Inferior parietal cortex (tissue), 1 donor: ENCODE measurements at regions not wholly inside any gene's neighbourhood (a gene's known extent, or its start where the extent isn't known, plus 50 kb on each side); places are given as distances from the start of the nearest gene placed in this dataset.
"Not testable (repeated sequence)": the region's sequence is repeated elsewhere in the genome, so short reads cannot be mapped to it uniquely, and the experiment has no call there.

ENCODE experiments used
- DNase-seq: peaks from one replicate; pipeline ENCODE4 v3.0.0-alpha.2; 2016; ENCODE audit errors: extremely low spot score

- DNase-seq = no peak
These were observed 979.1 kb upstream of the CTNND2 start for GRCh38 chr5:12883395-12883794.

- DNase-seq = no peak
These were observed 972.5 kb upstream of the CTNND2 start for GRCh38 chr5:12876541-12877298.

GRCh38 chr5:12870872-12871539 lies 966.8 kb upstream of the CTNND2 start:
- DNase-seq = no peak

- no peak for DNase-seq
These were observed 961.3 kb upstream of the CTNND2 start for GRCh38 chr5:12865529-12865928.

- no peak for DNase-seq
These were observed 957.8 kb upstream of the CTNND2 start for GRCh38 chr5:12861886-12862654.

- DNase-seq = not testable (repeated sequence)
These were observed 951.9 kb upstream of the CTNND2 start for GRCh38 chr5:12856105-12856504.

- DNase-seq = no peak
These were observed 950.1 kb upstream of the CTNND2 start for GRCh38 chr5:12854386-12854785.

GRCh38 chr5:12851761-12852160 lies 947.5 kb upstream of the CTNND2 start:
- DNase-seq = no peak

GRCh38 chr5:12848709-12849108 lies 944.5 kb upstream of the CTNND2 start:
- DNase-seq = no peak

GRCh38 chr5:12845549-12846159 lies 941.4 kb upstream of the CTNND2 start:
- no peak for DNase-seq

GRCh38 chr5:12840972-12841371 lies 936.7 kb upstream of the CTNND2 start:
- DNase-seq = no peak

- no peak for DNase-seq
These were observed 933.3 kb upstream of the CTNND2 start for GRCh38 chr5:12837592-12837991.

GRCh38 chr5:12825163-12825562 lies 920.9 kb upstream of the CTNND2 start:
- DNase-seq = no peak

GRCh38 chr5:12805165-12805698 lies 901.0 kb upstream of the CTNND2 start:
- DNase-seq = no peak

- DNase-seq = no peak
These were observed 894.9 kb upstream of the CTNND2 start for GRCh38 chr5:12799165-12799564.

- DNase-seq = no peak
These were observed 891.1 kb upstream of the CTNND2 start for GRCh38 chr5:12795333-12795663.

GRCh38 chr5:12794476-12795332 lies 890.5 kb upstream of the CTNND2 start:
- no peak for DNase-seq

GRCh38 chr5:12793373-12793772 lies 889.1 kb upstream of the CTNND2 start:
- DNase-seq = no peak

- no peak for DNase-seq
These were observed 876.3 kb upstream of the CTNND2 start for GRCh38 chr5:12780536-12780935.

GRCh38 chr5:12777342-12777741 lies 873.1 kb upstream of the CTNND2 start:
- no peak for DNase-seq

GRCh38 chr5:12772276-12772675 lies 868.0 kb upstream of the CTNND2 start:
- DNase-seq = no peak
